GM18951 (cell line): ENCODE measurements at regions not wholly inside any gene's neighbourhood (a gene's known extent, or its start where the extent isn't known, plus 50 kb on each side); places are given as distances from the start of the nearest gene placed in this dataset.

Experiments used
- POLR2A ChIP-seq: IDR thresholded peaks from 4 replicates; pipeline ENCODE4 v1.6.1; 2011; ENCODE audit warnings: mild to moderate bottlenecking; ENCODE audit not compliant: insufficient read length, insufficient read depth; ENCODE audit errors: extremely low read depth
- in situ Hi-C: fragments of 300-500 bp; cut with MboI; formaldehyde crosslinking; loops from one replicate; pipeline ENCODE4 v1.12.0; 2022; ENCODE audit warnings: low sequenced_read_pairs, mixed read lengths, inconsistent platforms; ENCODE audit not compliant: unreplicated experiment

GRCh38 chr2:40606862-40607261, 155.0 kb upstream of the SLC8A1 start:
- in situ Hi-C loops: no loop called here
- no peak for TF ChIP-seq POLR2A

GRCh38 chr2:40611196-40611595, 159.3 kb upstream of the SLC8A1 start:
- TF ChIP-seq POLR2A: no peak

GRCh38 chr2:40625849-40626248, 174.0 kb upstream of the SLC8A1 start:
- in situ Hi-C loops: no loop called here
- TF ChIP-seq POLR2A: no peak

More at GRCh38 chr2:40611196-40611595, 159.3 kb upstream of the SLC8A1 start:
- in situ Hi-C loops: no loop called here

- in situ Hi-C loops: no loop called here
- TF ChIP-seq POLR2A: no peak
These were observed 176.7 kb upstream of the SLC8A1 start for GRCh38 chr2:40628556-40628955.

GRCh38 chr2:40629768-40630434, 178.0 kb upstream of the SLC8A1 start:
- in situ Hi-C loops: no loop called here
- no peak for TF ChIP-seq POLR2A

GRCh38 chr2:40639320-40639719, 187.4 kb upstream of the SLC8A1 start:
- TF ChIP-seq POLR2A: no peak

GRCh38 chr2:40642237-40642636, 190.3 kb upstream of the SLC8A1 start:
- TF ChIP-seq POLR2A: no peak
- in situ Hi-C loops: no loop called here

More at GRCh38 chr2:40639320-40639719, 187.4 kb upstream of the SLC8A1 start:
- in situ Hi-C loops: no loop called here

- in situ Hi-C loops: no loop called here
- no peak for TF ChIP-seq POLR2A
These were observed 190.8 kb upstream of the SLC8A1 start for GRCh38 chr2:40642726-40643125.

GRCh38 chr2:40646642-40647041, 194.8 kb upstream of the SLC8A1 start:
- no peak for TF ChIP-seq POLR2A
- in situ Hi-C loops: no loop called here

- no peak for TF ChIP-seq POLR2A
- in situ Hi-C loops: no loop called here
These were observed 200.3 kb upstream of the SLC8A1 start for GRCh38 chr2:40652155-40652554.

- in situ Hi-C loops: no loop called here
- no peak for TF ChIP-seq POLR2A
These were observed 201.9 kb upstream of the SLC8A1 start for GRCh38 chr2:40653829-40654228.

- in situ Hi-C loops: no loop called here
- TF ChIP-seq POLR2A: no peak
These were observed 202.5 kb upstream of the SLC8A1 start for GRCh38 chr2:40654346-40654745.

- TF ChIP-seq POLR2A: no peak
- in situ Hi-C loops: no loop called here
These were observed 207.1 kb upstream of the SLC8A1 start for GRCh38 chr2:40658941-40659340.

- no peak for TF ChIP-seq POLR2A
- in situ Hi-C loops: no loop called here
These were observed 213.8 kb upstream of the SLC8A1 start for GRCh38 chr2:40665493-40666232.
